H9 (cell line): ENCODE measurements at regions not wholly inside any gene's neighbourhood (a gene's known extent, or its start where the extent isn't known, plus 50 kb on each side); places are given as distances from the start of the nearest gene placed in this dataset.

Experiments
- DNase-seq: peaks from one replicate; pipeline ENCODE4 v3.0.0-alpha.2; 2017
- H2AFZ ChIP-seq: one replicate; pipeline ENCODE4 v1.6.1; 2013; ENCODE audit warnings: mild to moderate bottlenecking, low read length, control low read depth, moderate library complexity
- H2AK5ac ChIP-seq: 2 replicates; pipeline ENCODE4 v1.6.1; 2013; ENCODE audit warnings: low read length, control low read depth, mixed read lengths; ENCODE audit not compliant: insufficient read length
- H2BK120ac ChIP-seq: one replicate; pipeline ENCODE4 v1.6.1; 2013; ENCODE audit warnings: low read depth, mild to moderate bottlenecking, low read length, control low read depth, inconsistent platforms; ENCODE audit not compliant: poor library complexity, severe bottlenecking
- H2BK12ac ChIP-seq: 2 replicates; pipeline ENCODE4 v1.6.1; 2013; ENCODE audit warnings: low read length, control low read depth, mixed read lengths, low read depth; ENCODE audit not compliant: insufficient read length
- H2BK15ac ChIP-seq: 2 replicates; pipeline ENCODE4 v1.6.1; 2013; ENCODE audit warnings: low read depth, low read length, control low read depth
- H2BK20ac ChIP-seq: one replicate; pipeline ENCODE4 v1.6.1; 2013; ENCODE audit warnings: low read depth, mild to moderate bottlenecking, low read length, control low read depth, inconsistent platforms; ENCODE audit not compliant: poor library complexity, severe bottlenecking
- H2BK5ac ChIP-seq: 2 replicates; pipeline ENCODE4 v1.6.1; 2013; ENCODE audit warnings: low read length, control low read depth, mixed read lengths; ENCODE audit not compliant: insufficient read length
- H3K14ac ChIP-seq: 2 replicates; pipeline ENCODE4 v1.6.1; 2013; ENCODE audit warnings: low read length, control low read depth; ENCODE audit not compliant: insufficient read depth
- H3K18ac ChIP-seq: 2 replicates; pipeline ENCODE4 v1.6.1; 2013; ENCODE audit warnings: low read depth, mild to moderate bottlenecking, mixed read lengths, low read length, control low read depth; ENCODE audit not compliant: insufficient read length
- H3K23ac ChIP-seq: 2 replicates; pipeline ENCODE4 v1.6.1; 2013; ENCODE audit warnings: low read length, control low read depth, mixed read lengths, low read depth; ENCODE audit not compliant: insufficient read length
- H3K23me2 ChIP-seq: 2 replicates; pipeline ENCODE4 v1.6.1; 2013; ENCODE audit warnings: low read depth, mild to moderate bottlenecking, mixed read lengths, low read length, control low read depth; ENCODE audit not compliant: insufficient read length, poor library complexity, severe bottlenecking
- H3K27ac ChIP-seq: 2 replicates; pipeline ENCODE4 v1.5.1; 2013; ENCODE audit warnings: low read length, control low read depth, mixed read lengths, low read depth; ENCODE audit not compliant: insufficient read length
- H3K27me3 ChIP-seq: 2 replicates; pipeline ENCODE4 v1.6.1; 2013; ENCODE audit warnings: low read length, control low read depth, inconsistent platforms; ENCODE audit not compliant: insufficient read depth
- H3K4ac ChIP-seq: 2 replicates; pipeline ENCODE4 v1.6.1; 2013; ENCODE audit warnings: low read depth, mild to moderate bottlenecking, control low read depth, inconsistent platforms, low read length, moderate library complexity
- H3K4me1 ChIP-seq: 2 replicates; pipeline ENCODE4 v1.6.1; 2013; ENCODE audit warnings: low read length, control low read depth, inconsistent platforms; ENCODE audit not compliant: insufficient read depth
- H3K4me2 ChIP-seq: 2 replicates; pipeline ENCODE4 v1.6.1; 2013; ENCODE audit warnings: low read length, control low read depth, mixed read lengths; ENCODE audit not compliant: insufficient read length, insufficient read depth
- H3K56ac ChIP-seq: 2 replicates; pipeline ENCODE4 v1.6.1; 2013; ENCODE audit warnings: low read depth, mild to moderate bottlenecking, mixed read lengths, low read length, control low read depth; ENCODE audit not compliant: insufficient read length
- H3K79me1 ChIP-seq: 2 replicates; pipeline ENCODE4 v1.6.1; 2013; ENCODE audit warnings: low read depth, mild to moderate bottlenecking, moderate library complexity, low read length, control low read depth, inconsistent platforms; ENCODE audit not compliant: insufficient read depth, poor library complexity, severe bottlenecking
- H3K79me2 ChIP-seq: 2 replicates; pipeline ENCODE4 v1.6.1; 2013; ENCODE audit warnings: low read length, control low read depth, inconsistent platforms; ENCODE audit not compliant: insufficient read depth
- H3K9ac ChIP-seq: 2 replicates; pipeline ENCODE4 v1.6.1; 2013; ENCODE audit warnings: low read length, control low read depth, mixed read lengths; ENCODE audit not compliant: insufficient read length; ENCODE audit errors: extremely low read depth
- H3K9me3 ChIP-seq: one replicate; pipeline ENCODE4 v1.6.1; 2013; ENCODE audit warnings: low read depth, low read length, inconsistent platforms; ENCODE audit not compliant: control insufficient read depth
- H3T11ph ChIP-seq: one replicate; pipeline ENCODE4 v1.6.1; 2013; ENCODE audit warnings: mild to moderate bottlenecking, low read length, control low read depth, inconsistent platforms
- H4K20me1 ChIP-seq: one replicate; pipeline ENCODE4 v1.6.1; 2013; ENCODE audit not compliant: control insufficient read depth, insufficient read length, insufficient read depth
- H4K5ac ChIP-seq: 2 replicates; pipeline ENCODE4 v1.6.1; 2013; ENCODE audit warnings: low read depth, mild to moderate bottlenecking, mixed read lengths, low read length, control low read depth; ENCODE audit not compliant: insufficient read length
- H4K8ac ChIP-seq: replicated peaks from 2 replicates; pipeline ENCODE4 v1.6.1; 2013; ENCODE audit warnings: low read length, control low read depth, mixed read lengths, low read depth; ENCODE audit not compliant: insufficient read length
- H4K91ac ChIP-seq: 2 replicates; pipeline ENCODE4 v1.6.1; 2013; ENCODE audit warnings: low read depth, mild to moderate bottlenecking, moderate library complexity, mixed read lengths, low read length, control low read depth; ENCODE audit not compliant: insufficient read length
- H3K27ac Mint-ChIP-seq, 3 experiments: 2 replicates in 2 of 3; 3 replicates in 1 of 3; pipeline ENCODE4 v1.8.0; 2020 to 2021; ENCODE audit warnings: mixed read lengths in 3 of 3, mild to moderate bottlenecking in 1 of 3, moderate library complexity in 1 of 3
- H3K27me3 Mint-ChIP-seq: 2 replicates; pipeline ENCODE4 v1.8.0; 2021; ENCODE audit warnings: low read depth, mild to moderate bottlenecking, moderate library complexity, mixed read lengths
- H3K36me3 Mint-ChIP-seq, 3 experiments: 2 replicates in 2 of 3; 3 replicates in 1 of 3; pipeline ENCODE4 v1.8.0; 2020 to 2021; ENCODE audit warnings: low read depth in 3 of 3, mixed read lengths in 3 of 3; ENCODE audit not compliant: insufficient read depth in 1 of 3
- H3K4me1 Mint-ChIP-seq, 2 experiments: 2 replicates each; pipeline ENCODE4 v1.8.0; 2020; ENCODE audit warnings: mixed read lengths in 2 of 2
- H3K4me3 Mint-ChIP-seq, 2 experiments: 2 replicates in 1 of 2; 3 replicates in 1 of 2; pipeline ENCODE4 v1.8.0; 2020 to 2021; ENCODE audit warnings: mild to moderate bottlenecking in 2 of 2, mixed read lengths in 2 of 2, moderate library complexity in 1 of 2
- H3K9me3 Mint-ChIP-seq, 2 experiments: 2 replicates in 1 of 2; 3 replicates in 1 of 2; pipeline ENCODE4 v1.8.0; 2020; ENCODE audit warnings: mild to moderate bottlenecking in 2 of 2, mixed read lengths in 2 of 2, moderate library complexity in 1 of 2
- CTCF ChIP-seq: fragments of 200-600 bp; sonication (generic); conservative IDR thresholded peaks from 3 replicates; pipeline ENCODE4 v1.8.0; 2021; ENCODE audit warnings: antibody characterized with exemption, mild to moderate bottlenecking

GRCh38 chrX:82934980-82935379 lies 573.1 kb upstream of the POU3F4 start:
- Histone ChIP-seq H2AK5ac (no peak overlapping the region), H2BK120ac (no peak overlapping the region), H3K4ac (no peak overlapping the region), H2AFZ (no peak overlapping the region), H3K23me2 (no peaks in the 10 kb centered on the region), H2BK15ac (no peak overlapping the region), H4K5ac (no peak overlapping the region), H4K91ac (no peak overlapping the region), H3K56ac (no peak overlapping the region), H3K23ac (no peak overlapping the region), H2BK20ac (no peak overlapping the region), H3K4me2 (no peak overlapping the region), H3K9ac (no peak overlapping the region), H2BK12ac (no peak overlapping the region), H3K27ac (no peak overlapping the region), H3K79me1 (no peaks in the 10 kb centered on the region), H2BK5ac (no peak overlapping the region), H3K27me3 (no peaks in the 10 kb centered on the region), H3K14ac (no peak overlapping the region), H3K79me2 (no peaks in the 10 kb centered on the region), H3K9me3 (peaks cover 18% of the 10 kb centered on the region), H3T11ph (no peak overlapping the region), H4K20me1 (no peaks in the 10 kb centered on the region), H4K8ac (no peak overlapping the region), H3K4me1 (no peaks in the 10 kb centered on the region), H3K18ac (no peak overlapping the region)
- no peak overlapping the region for H3K27ac Mint-ChIP-seq
- no peak for TF ChIP-seq CTCF
- no peak overlapping the region for H3K4me3 Mint-ChIP-seq
- peaks cover 53 to 57% of the 10 kb centered on the region in 2 experiments for H3K9me3 Mint-ChIP-seq
- H3K4me1 Mint-ChIP-seq: peaks cover 0 to 2% of the 10 kb centered on the region in 2 experiments; a peak in 2 of 4 replicates
- no peaks in the 10 kb centered on the region for H3K27me3 Mint-ChIP-seq
- peaks cover 1 to 6% (median 5%) of the 10 kb centered on the region in 3 experiments; a peak in 5 of 7 replicates for H3K36me3 Mint-ChIP-seq
- no peak for DNase-seq
